ENCODE measurements at regions not wholly inside any gene's neighbourhood (a gene's known extent, or its start where the extent isn't known, plus 50 kb on each side); places are given as distances from the start of the nearest gene placed in this dataset.

GRCh38 chrX:34749896-34750295, 92.8 kb upstream of the TMEM47 start:
- H3K4me1 ChIP-seq (ENCODE audit: insufficient read depth, low read length, poor library complexity, severe bottlenecking) = no peaks in the 10 kb centered on the region
- TF ChIP-seq EZH2phosphoT487 (IDR thresholded peaks at IDR 0.05; ENCODE audit: borderline replicate concordance, low read depth, low read length) (no peak), CTCF (conservative IDR thresholded peaks at IDR 0.05; ENCODE audit: low read length) (no peak)
- no peak overlapping the region for H3K4me2 ChIP-seq (ENCODE audit: low read length)
- no peaks in the 10 kb centered on the region for H4K20me1 ChIP-seq (ENCODE audit: insufficient read depth, low read length)
- DNase-seq (ENCODE audit: low spot score) = no peak
- no peak overlapping the region for H2AFZ ChIP-seq (ENCODE audit: low read length)
- ChIA-PET CTCF (ENCODE audit: unreplicated experiment) (no interaction called here), POLR2A (no interaction called here)
- H3K9me2 ChIP-seq (ENCODE audit: insufficient read depth, low read length) = no peaks in the 10 kb centered on the region
- no TSS peak for BruUV-seq (replicated peaks)
- no peaks in the 10 kb centered on the region for H3K36me3 ChIP-seq (ENCODE audit: insufficient read depth, low read length)
- H3K79me2 ChIP-seq (ENCODE audit: insufficient read depth, low read depth, low read length) = no peaks in the 10 kb centered on the region
- H3K9me3 ChIP-seq (ENCODE audit: low read length) = no peaks in the 10 kb centered on the region
- intact Hi-C loops (cut with micrococcal nuclease; ENCODE audit: unreplicated experiment) = no loop called here
- H3K27ac ChIP-seq (ENCODE audit: low read depth, low read length, poor library complexity, severe bottlenecking) = no peak overlapping the region
- H3K4me3 ChIP-seq (ENCODE audit: low read depth, low read length, poor library complexity, severe bottlenecking) = no peak overlapping the region

- ChIA-PET CTCF (ENCODE audit: unreplicated experiment) (no interaction called here), POLR2A (no interaction called here)
- Histone ChIP-seq H3K27ac (ENCODE audit: low read depth, low read length, poor library complexity, severe bottlenecking) (no peak overlapping the region), H2AFZ (ENCODE audit: low read length) (no peak overlapping the region), H3K4me3 (ENCODE audit: low read depth, low read length, poor library complexity, severe bottlenecking) (no peak overlapping the region), H4K20me1 (ENCODE audit: insufficient read depth, low read length) (no peaks in the 10 kb centered on the region), H3K9me2 (ENCODE audit: insufficient read depth, low read length) (no peaks in the 10 kb centered on the region), H3K4me1 (ENCODE audit: insufficient read depth, low read length, poor library complexity, severe bottlenecking) (no peaks in the 10 kb centered on the region), H3K79me2 (ENCODE audit: insufficient read depth, low read depth, low read length) (no peaks in the 10 kb centered on the region), H3K4me2 (ENCODE audit: low read length) (no peak overlapping the region), H3K36me3 (ENCODE audit: insufficient read depth, low read length) (no peaks in the 10 kb centered on the region), H3K9me3 (ENCODE audit: low read length) (no peaks in the 10 kb centered on the region)
- intact Hi-C loops (cut with micrococcal nuclease; ENCODE audit: unreplicated experiment) = no loop called here
- TF ChIP-seq CTCF (conservative IDR thresholded peaks at IDR 0.05; ENCODE audit: low read length) (no peak), EZH2phosphoT487 (IDR thresholded peaks at IDR 0.05; ENCODE audit: borderline replicate concordance, low read depth, low read length) (no peak)
- no TSS peak for BruUV-seq (replicated peaks)
- no peak for DNase-seq (ENCODE audit: low spot score)
Observed at GRCh38 chrX:34764852-34765361, 107.8 kb upstream of the TMEM47 start.

GRCh38 chrX:34768290-34768689, 111.2 kb upstream of the TMEM47 start:
- H4K20me1 ChIP-seq (ENCODE audit: insufficient read depth, low read length) = no peaks in the 10 kb centered on the region
- DNase-seq (ENCODE audit: low spot score) = no peak
- no peaks in the 10 kb centered on the region for H3K36me3 ChIP-seq (ENCODE audit: insufficient read depth, low read length)
- POLR2A ChIA-PET = interaction anchor here (1.3 kb wide), 1 partner anchor 10 kb away, joined by 4 read pairs; no protein-coding TSS in a partner anchor
- no peak overlapping the region for H3K4me2 ChIP-seq (ENCODE audit: low read length)
- CTCF ChIA-PET (ENCODE audit: unreplicated experiment) = no interaction called here
- no peaks in the 10 kb centered on the region for H3K9me3 ChIP-seq (ENCODE audit: low read length)
- no peak overlapping the region for H2AFZ ChIP-seq (ENCODE audit: low read length)
- intact Hi-C loops (cut with micrococcal nuclease; ENCODE audit: unreplicated experiment) = no loop called here
- no peaks in the 10 kb centered on the region for H3K9me2 ChIP-seq (ENCODE audit: insufficient read depth, low read length)
- H3K4me1 ChIP-seq (ENCODE audit: insufficient read depth, low read length, poor library complexity, severe bottlenecking) = no peaks in the 10 kb centered on the region
- H3K79me2 ChIP-seq (ENCODE audit: insufficient read depth, low read depth, low read length) = no peaks in the 10 kb centered on the region
- no TSS peak for BruUV-seq (replicated peaks)
- no peak for TF ChIP-seq CTCF (conservative IDR thresholded peaks at IDR 0.05; ENCODE audit: low read length)
- no peak for TF ChIP-seq EZH2phosphoT487 (IDR thresholded peaks at IDR 0.05; ENCODE audit: borderline replicate concordance, low read depth, low read length)
- H3K4me3 ChIP-seq (ENCODE audit: low read depth, low read length, poor library complexity, severe bottlenecking) = no peak overlapping the region
- H3K27ac ChIP-seq (ENCODE audit: low read depth, low read length, poor library complexity, severe bottlenecking) = no peak overlapping the region

All from OCI-LY7 (cell line).